Dermis blood vessel endothelial cell (primary cell): ENCODE measurements at regions not wholly inside any gene's neighbourhood (a gene's known extent, or its start where the extent isn't known, plus 50 kb on each side); places are given as distances from the start of the nearest gene placed in this dataset.
"Not testable (repeated sequence)": the region's sequence is repeated elsewhere in the genome, so short reads cannot be mapped to it uniquely, and the experiment has no call there.

Experiments
- DNase-seq: peaks from one replicate; pipeline ENCODE4 v3.0.0; 2010

DNA sequence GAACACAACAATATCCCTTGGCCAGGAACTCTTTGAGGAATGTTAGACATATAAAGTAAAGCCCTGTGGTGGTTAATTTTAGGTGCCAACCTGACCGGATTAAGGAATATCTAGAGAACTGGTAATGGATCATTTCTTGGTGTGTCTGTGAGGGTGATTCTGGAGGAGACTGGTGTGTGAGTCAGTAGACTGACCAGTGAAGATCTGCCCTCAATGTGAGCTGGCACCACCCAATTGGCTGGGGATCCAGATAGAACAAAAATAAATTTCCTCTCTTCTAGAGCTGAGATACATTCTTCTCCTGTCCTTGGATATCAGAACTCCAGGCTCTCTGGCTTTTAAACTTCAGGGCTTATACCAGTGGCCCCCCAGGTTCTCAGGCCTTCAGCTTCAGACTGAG lies 56.2 kb upstream of the TNPO1 start:
- DNase-seq: no peak

DNA sequence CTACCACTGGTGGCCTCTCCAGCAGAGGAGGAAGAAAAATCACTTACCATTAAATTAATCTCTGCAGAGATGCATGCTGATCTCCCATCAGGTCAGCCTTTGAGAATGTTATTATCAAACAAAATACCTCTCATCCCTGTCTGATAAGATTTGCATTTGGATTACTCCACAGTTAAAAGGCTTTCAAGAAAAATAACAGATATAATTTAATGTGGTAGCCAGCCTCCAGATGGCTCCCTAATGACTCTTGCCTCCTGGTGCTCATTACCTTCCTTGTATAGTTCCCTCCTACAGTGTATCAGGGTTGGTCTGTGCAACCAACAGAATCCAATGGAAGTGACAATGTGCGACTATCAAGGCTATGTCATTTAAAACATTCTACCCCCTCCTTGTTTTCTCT lies 63.6 kb upstream of the TNPO1 start:
- DNase-seq: no peak

DNA sequence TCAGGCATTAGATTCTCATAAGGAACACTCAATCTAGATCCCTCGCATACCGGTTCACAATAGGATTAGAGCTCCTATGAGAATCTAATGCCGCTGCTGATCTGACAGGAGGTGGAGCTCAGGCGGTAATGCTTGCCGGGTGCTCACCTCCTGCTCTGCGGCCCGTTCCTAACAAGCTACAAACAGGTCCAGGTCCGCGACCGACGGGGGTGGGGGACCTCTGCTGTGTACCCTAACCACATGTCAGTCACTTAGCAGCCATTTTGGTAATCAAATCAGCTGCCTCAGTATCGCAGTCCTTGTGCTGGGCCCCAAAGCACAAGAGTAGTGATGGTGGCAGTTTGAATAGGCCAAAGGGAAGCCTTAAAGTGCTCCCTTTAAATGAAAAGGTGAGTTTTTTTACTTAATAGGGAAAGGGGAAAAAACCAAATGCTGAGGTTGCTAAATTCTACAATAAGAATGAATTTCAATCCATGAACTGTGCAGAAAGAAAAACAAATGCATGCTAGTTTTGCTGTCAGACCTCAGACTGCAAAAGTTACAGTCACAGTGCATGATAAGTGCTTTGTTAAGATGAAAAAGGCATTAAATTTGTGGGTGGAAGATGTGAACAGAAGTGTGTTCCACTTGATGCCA lies 67.0 kb upstream of the TNPO1 start:
- DNase-seq: no peak

DNA sequence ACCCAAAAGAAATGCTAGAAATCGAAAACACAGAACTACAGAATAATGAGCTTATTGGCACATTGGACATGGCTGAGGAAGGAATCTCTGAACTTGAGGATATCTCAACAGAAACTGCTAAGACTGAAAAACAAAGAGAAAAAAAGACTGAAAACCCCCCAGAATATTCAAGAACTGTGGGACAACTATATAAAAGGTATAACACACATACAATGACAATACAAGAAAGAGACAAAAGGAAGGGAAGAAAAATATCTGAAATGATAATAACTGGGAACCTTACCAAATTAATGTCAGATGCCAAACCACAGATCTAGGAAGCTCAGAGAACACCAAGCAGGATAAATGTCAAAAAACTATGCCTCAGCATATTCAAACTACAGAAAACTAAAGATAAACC lies 68.6 kb upstream of the TNPO1 start:
- DNase-seq: no peak

DNA sequence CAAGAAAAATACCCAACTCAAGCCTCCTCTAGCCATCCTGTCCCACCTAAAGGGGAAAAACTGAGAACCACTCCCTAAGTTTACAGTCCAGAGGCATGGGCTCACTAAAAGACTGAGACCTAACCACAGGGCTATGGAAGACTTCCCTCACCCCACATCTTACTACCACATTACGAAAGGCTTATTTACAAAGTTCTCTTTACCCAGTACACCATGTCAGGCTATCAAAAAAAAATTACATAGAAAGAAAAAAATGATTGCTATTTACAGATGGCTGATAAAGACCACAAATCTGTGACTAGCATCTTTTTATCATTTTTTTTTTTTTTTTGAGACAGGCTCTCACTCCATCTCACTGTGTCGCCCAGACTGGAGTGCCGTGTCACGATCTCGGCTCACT lies 69.7 kb upstream of the TNPO1 start:
- no peak for DNase-seq

DNA sequence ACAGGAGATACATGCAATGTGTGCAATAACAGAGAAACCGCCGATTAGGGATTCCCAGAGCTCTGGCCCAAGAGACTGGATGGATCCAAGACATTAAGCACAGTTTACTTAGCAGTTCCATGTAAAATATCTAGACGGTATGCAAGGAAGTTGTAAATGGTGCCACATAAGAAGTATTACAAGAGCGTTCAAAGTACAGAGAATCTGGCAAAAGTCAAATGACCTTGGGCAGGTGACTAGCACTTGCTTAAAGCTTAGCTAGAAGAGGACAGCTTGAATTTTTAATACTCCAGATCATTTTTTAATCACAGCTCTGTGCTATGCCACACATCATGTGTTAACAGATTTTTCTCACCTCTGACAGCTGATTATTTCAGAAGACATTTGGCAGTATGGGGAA lies 72.3 kb upstream of the TNPO1 start:
- DNase-seq: no peak

DNA sequence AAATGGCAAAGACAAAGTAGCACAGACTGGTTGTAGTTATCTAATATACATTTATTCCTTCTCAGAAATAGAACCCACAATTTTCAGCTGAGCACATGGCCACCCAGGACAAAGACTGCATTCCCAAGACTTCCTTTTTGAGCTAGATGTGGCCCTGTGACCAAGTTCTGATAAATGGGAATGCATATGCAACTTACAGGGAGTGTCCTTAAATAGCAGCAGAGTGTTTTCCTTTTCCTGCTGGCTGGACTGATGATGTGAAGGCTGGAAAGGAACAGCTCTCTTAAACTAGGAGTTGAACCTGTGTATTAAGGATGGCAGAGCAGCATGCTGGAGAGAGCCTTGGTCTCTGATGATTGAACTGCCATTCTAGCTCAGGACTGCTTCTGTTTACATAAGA lies 74.7 kb upstream of the TNPO1 start:
- DNase-seq: no peak

DNA sequence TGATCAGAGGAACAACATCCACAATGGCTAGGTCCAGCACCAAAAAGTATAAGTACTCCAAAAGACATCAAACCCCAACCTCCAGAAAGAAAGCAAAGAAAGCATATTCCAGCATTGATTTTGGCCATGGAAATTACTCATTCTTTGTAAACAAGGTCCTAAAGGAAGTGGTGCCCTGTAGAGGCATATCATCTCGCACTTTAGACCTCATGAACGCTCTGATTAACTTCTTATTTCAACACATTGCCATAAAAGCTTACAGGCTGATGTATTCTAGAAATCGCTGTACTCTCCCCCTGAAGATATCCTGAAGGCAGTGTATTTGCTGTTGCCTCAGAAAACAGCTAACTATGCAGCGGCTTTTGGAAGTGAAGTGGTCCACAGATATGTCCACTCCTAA lies 82.7 kb upstream of the TNPO1 start:
- DNase-seq: no peak

DNA sequence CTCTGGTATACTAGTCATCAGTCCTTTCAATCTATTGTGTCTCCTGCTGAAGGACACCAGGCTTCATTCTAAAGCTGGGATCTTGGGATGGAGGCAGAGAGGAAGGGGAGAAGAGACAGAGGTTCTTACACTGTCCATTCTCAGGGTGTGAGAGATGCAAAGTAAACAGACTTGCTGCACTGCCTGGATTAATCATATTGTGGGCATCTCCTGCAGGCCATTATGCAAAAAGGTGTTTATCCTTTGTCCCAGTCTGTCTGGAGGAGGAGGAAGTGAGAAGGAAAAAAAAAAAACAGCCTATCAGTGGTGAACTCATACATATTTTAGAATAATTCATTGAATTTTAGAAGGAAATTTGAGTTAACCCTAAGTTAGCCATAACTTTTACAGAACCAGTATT lies 92.9 kb upstream of the TNPO1 start:
- DNase-seq: no peak

DNA sequence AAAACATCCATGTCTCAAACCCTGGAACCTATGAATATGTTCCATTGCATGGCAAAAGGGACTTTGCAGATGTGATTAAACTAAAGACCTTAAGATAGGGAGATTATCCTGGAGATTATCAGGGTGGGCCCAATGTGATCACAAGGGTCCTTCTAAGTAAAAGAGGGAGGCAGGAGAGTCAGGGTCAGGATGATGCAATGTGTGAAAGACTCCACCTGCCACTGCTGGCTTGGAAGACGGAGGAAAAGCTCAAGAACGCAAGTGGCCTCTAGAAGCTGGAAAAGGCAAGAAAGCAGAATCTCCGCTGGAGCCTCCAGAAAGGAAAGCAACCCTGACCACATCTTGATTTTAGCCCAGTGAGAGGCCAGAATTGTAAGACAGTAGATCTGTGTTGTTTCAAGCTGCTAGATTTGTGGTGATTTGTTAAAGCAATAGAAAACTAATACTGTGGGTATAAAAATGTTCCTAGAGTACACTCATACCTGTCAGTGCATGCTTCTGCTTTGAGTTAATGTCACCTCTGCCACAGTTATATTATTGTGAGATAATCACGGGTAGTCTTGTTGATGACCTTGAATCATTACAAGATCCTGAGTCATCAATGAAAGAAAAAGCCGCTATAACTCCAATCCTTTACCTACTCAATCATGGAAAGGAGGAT lies 93.5 kb upstream of the TNPO1 start:
- DNase-seq: no peak

DNA sequence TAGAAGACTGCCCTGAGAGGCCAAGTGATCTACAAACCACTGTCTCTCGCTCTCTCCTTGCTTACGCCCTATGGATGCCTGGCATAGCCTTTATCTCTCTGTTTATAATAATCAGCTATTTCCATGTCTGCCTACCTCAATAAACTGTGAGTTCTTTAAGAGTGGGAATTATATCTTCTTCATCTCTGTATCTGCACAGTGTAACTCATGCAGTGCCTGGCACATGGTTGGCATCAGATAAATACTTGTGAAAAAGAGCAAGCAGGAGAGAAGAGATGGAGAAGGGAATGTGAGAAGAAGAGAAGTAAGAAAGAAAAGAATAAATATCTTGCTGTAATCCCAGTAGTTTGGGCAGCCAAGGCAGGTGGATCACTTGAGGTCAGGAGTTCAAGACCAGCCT lies 94.6 kb upstream of the TNPO1 start:
- no peak for DNase-seq

DNA sequence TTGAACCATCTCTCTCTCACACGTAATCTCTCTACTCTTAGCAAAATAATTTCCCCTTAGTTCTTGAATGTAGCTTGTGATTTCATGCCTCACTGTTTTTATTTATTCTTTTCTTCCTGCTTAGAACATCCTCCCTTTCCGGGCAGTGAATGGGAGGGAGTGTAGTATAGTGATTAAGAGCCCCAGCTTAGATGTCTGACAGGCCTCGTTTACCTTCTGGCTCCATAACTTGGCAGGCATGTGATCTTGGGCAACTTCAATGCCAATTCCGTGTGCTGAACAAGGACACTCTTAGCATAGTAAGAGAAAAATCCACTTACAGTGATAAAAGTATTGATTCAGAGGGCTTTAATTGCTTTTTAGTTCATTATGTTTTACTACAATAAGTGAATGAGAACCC lies 96.3 kb upstream of the TNPO1 start:
- no peak for DNase-seq

DNA sequence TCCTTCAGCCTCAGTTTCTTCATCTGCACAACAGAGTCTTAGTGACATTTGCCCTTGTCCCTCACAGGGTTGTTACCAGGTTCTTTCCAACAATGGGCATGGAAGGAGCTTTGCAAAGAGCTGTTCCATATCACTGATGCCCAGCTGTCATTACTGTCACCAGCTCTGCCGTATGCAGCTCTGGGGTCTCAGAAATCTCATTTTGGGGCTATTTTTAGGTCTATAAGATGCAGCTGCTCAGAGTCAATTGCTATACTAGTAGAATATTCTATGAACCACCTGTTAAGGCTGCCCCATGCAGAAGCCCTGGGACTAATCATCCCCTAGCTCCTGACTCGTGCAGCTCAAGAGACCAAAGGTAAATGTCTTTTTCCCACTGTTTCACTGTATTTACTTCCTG lies 105.1 kb upstream of the TNPO1 start:
- DNase-seq: no peak

DNA sequence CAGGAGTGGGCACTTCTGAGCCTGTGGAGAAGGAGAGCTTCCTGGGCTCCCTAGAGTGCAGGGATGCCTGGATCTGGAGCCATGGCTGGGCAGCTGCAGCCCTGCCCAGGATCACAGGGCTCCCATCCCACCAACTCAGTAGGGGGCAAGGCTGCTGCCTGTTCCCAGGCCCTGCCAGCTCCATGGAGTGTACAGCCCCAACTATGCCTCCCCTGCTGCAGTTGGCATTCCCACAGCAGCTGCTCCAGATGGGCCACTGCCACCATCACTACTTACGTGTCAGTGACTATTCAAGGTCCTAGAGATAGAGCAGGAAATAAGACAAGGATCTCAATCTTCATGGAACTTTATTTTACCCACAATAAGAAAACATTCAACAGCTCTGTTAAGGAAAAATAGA lies 107.1 kb upstream of the TNPO1 start:
- no peak for DNase-seq

DNA sequence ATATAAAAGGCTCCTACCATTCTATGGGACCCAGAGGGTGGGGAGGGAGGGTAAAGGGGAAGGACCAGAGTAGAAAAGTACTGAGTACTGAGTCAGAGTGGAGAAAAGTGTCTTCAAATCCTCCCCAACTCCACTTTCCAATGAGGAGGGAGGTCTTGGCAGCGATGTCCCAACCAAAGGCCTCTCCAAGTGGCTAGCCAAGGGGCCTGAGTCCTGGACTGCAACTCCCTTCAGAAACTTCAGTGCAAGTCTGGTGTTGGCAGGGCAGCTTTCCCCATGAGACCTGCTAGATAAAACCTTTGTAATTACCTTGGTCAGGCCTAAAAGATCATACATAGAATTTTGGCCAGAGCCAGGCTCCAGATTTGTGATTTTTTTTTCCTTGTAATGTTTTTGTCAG lies 111.3 kb upstream of the TNPO1 start:
- no peak for DNase-seq

DNA sequence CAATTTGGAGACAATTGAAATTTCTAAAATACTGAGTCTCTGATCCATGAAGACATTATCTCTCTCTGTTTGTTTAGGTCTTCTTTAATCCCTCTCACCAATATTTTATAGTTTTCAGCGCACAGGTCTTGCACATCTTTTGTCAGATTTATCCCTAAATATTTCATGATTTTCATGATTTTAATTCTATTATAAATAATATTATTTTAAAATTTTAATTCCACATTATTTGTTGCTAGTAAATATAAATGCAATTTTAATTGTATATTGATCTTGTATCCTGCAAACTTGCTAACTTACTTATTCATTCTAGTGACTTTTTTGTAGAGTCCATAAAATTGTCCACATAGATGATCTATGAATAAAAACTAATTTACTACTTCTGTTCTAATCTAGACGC lies 112.6 kb upstream of the TNPO1 start:
- DNase-seq: no peak

DNA sequence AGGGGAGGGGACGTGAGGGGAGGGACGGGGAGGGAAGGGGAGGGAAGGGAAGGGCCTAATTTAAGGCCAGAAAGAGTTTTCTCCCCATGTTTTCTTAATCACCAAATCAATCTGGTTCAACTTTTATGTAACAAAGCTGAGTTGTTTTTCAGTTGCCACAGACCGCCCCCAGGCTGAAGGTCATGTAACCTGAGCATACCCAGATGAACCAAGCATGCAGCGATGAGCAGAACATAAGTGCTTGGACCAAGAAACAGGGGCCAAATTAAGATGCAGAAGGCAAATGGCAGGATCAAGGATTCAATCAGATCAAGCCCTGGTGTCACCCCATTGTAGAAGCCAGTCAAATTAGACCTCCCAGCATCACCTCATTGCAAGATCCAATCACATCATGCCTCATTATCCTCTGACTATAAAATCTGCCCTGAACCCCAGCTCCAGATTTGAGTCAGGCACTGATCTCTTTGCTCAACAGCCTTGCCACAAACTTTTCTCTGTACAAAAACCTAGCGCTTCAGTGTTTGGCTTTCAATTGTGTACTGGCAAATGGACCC lies 113.5 kb upstream of the TNPO1 start:
- DNase-seq: no peak

DNA sequence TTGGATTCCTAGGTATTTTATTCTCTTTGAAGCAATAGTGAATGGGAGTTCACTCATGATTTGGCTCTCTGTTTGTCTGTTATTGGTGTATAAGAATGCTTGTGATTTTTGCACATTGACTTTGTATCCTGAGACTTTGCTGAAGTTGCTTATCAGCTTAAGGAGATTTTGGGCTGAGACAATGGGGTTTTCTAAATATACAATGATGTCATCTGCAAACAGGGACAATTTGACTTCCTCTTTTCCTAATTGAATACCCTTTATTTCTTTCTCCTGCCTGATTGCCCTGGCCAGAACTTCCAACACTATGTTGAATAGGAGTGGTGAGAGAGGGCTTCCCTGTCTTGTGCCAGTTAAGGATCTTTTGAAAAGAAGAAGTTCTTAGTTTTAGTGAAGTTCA lies 114.4 kb upstream of the TNPO1 start:
- not testable (repeated sequence) for DNase-seq

DNA sequence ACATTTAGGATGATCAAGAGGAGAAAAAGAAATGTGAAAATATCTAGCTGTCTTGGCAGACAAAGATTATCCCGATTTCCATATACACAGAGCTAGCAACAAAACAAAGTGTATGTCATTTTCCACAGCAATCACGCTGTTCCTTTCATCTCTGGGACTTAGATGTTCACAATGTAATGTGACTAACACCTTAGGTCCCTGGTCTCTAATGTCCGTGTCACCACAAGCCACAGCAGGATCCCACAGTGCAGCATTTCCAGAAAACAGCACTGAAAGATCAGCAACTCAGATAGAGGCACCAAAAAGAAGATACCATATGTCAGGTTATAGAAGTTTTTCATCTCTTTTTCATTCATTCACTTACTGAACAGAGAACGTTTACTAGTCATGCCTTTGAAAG lies 118.0 kb upstream of the TNPO1 start:
- DNase-seq: no peak

DNA sequence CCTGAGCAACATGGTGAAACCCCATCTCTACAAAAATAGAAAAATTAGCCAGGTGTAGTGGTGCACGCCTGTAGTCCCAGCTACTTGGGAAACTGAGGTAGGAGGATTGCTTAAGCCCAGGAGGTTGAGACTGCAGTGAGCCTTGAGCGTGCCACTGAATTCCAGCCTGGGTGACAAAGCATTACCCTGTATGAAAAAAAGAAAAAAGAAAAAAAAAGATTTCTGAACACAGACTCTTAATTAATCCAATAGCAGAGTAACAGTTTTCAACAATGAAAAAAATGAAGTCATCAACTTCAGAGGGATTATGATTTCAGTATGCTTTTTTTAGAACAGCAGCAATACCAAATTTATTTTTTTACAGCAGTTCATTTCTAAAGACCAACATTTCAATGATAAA lies 118.8 kb upstream of the TNPO1 start:
- DNase-seq: no peak

DNA sequence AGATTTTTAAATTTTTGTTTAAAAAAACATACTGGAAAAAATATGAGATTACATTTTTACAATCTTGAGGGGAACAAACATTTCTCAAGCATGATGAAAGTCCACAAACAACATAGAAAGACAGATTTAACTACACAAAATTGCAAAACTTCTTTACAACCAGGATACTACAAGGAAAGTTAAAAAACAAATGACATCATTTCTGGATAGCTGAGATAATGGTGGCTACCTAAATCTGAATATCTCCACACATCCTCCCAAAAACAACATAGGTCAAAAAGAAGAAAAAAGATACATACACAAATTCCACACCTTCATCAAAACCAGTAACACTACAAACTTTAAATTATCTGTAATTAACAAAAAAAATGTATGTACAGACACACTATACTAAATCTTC lies 120.8 kb upstream of the TNPO1 start:
- no peak for DNase-seq

DNA sequence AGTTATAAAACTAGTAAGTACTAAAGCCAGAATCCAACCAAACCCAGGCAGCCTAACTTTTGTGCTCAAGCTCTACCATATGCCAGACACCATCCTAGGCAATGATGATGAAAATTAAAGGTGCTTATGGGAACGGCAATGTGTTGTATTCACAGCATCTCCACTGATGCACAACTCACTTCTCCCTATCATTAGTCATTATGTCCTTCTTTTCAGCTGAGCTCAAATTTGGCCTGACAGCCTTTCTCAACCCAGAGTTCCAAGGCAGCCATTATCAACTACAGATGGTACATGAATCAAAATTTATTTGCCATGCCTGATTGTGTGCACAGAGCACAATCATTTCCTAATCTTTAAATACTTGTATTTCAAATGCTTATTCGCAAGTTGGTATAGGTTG lies 121.6 kb upstream of the TNPO1 start:
- DNase-seq: no peak

DNA sequence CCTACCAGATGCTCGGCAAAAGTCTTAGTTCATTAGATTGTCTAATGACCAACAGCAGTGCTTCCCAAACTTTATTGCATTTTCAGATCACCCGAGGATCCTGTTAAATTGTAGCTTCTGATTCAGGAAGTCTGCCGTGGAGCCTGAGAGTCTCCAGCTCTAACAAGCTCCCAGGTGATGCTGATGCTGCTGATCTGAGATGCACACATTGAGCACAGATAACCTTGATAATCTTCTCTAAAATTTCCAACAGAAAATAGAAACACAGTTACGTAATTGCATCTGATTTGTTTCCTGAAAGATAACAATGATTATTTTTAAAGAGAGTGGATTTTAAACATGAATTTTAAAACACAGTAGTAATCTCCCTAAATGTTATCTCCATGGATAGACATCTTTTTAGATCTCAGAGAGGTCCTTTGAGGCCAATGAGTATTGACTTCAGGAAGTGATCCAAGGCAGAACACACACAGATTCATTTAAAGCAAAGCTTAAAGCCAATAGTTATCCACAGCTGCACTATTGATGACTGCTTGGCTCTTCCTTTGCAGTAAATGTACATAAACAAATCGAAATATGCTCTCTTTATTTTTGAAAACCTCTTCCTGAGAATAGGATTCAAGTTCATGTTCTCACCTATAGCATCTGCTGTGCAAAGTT lies 122.8 kb upstream of the TNPO1 start:
- no peak for DNase-seq
